Left forelimb (tissue), 1 donor: ENCODE measurements at regions not wholly inside any gene's neighbourhood (a gene's known extent, or its start where the extent isn't known, plus 50 kb on each side); places are given as distances from the start of the nearest gene placed in this dataset.

Experiments
- DNase-seq: peaks from one replicate; pipeline ENCODE4 v3.0.0-alpha.2; 2018; ENCODE audit warnings: low spot score

DNA sequence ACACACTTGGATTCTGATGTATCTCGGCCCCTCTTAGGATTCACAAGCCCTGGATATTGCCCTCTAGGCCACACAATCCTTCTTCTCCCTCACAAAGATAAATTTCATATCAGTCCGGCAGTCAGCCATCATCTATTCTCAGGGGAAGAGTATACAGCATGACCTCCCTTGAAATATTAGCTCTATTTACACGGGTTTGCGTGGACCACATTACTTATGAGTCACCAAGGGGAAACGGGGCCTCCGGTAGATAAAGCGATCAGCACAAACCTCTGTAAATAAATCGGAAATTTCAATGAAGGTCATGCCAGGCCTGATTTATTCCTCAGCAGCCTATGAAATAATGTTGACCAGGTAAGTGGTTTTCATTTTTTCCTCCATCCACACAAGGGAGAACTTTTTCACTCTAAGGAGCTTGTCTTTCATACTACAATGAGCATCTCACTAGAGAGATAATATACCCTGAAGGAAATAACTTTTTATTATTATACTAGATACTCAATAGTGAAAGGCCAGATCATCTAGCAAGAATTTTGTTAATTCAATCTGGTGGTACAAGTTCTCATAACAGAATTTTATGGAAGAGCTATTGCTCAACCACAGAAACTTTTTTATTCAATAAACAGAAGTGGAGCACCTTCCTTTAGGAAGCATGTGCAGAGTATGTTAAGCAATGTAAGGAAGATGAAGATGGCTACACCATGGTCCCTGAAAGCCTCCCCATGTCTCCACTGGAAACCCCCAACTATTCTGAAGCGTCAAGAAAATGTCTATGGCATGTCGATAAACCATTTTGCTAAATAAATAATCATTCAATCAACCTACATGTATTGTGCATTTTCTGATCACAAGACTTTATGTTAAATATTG lies 125.2 kb upstream of the PIK3C3 start:
- no peak for DNase-seq

- DNase-seq, result no peak
These were observed 126.9 kb upstream of the PIK3C3 start for GRCh38 chr18:41828137-41828536.

DNA sequence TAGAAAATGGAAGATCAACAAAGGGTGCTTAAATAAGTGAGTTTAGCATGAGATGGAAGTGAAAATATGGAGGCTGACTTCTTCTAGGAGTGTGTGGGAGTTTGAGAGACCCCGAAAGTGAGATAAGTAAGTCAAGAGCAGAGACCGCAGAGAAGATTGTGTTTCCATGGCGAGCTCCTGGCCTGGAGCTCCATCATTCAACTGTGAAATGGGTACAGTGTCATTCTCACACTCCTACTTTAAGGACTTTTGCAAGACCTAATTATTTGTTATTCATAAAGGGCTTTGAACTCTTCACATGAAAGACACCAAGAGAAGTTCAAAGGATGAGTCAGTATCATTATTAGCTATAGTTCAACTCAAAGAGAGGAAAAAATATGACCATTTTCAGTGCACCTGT lies 134.2 kb upstream of the PIK3C3 start:
- DNase-seq, result no peak

- DNase-seq, result no peak
These were observed 136.4 kb upstream of the PIK3C3 start for GRCh38 chr18:41818381-41819355.

- DNase-seq, result no peak
These were observed 140.4 kb upstream of the PIK3C3 start for GRCh38 chr18:41814651-41815050.

DNA sequence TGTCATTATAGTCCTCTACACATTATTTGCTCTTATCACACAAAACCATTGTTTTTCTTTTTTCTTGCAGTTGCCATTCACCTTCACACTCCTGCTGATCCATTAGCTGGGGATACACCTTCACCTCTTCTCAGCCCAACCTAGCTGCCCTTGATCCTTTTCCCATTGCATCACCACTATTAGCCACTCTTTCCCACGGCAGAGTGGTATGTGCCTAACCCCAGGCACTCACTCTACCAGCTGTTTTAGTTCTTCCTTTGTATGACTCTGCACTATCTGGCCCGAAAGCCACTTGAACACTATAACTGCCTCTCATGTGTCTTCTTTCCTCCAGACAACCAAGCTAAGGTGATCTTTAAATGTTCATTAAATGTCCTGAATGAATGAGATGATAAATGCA lies 145.4 kb upstream of the PIK3C3 start:
- no peak for DNase-seq

DNA sequence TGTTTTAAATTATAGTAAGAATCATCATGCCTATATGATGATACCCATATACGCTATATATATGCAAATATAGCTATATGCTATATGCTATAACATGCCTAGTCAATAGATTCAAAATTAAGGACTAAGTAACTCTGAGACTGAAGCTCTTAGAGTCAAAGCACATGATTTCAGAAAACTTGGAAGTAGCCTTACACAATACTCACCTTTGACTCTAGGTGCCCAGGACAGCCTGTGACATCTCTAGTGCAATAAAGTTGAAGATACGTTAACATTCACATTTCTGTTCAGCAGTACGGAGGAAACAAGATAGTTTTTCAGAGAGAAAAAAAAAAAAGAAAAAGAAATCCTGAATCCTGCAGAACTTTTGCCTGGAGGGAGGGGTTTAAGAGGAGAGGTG lies 149.7 kb upstream of the PIK3C3 start:
- no peak for DNase-seq

DNA sequence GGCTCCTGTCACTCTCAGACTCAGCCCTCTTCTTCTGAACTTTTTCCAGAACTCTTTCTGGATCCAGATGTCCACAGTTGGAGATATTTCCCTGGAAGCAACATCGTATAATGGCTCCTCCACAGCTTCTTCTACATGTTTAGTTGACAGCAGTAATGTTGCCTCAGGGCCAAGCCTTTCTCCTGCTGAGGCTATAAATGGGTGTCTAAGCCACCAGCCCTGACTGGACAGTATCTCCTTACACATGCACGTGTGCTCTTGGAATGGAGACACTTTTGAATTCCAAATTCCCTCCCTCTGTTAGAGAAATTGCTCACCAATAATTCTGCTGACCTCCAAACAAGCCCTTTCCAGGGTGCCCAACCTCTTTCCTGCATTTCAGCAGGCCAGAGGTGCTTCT lies 156.2 kb upstream of the PIK3C3 start:
- DNase-seq, result no peak

GRCh38 chr18:41790687-41791086 lies 164.3 kb upstream of the PIK3C3 start:
- no peak for DNase-seq

- no peak for DNase-seq
These were observed 166.0 kb upstream of the PIK3C3 start for GRCh38 chr18:41789001-41789400.

DNA sequence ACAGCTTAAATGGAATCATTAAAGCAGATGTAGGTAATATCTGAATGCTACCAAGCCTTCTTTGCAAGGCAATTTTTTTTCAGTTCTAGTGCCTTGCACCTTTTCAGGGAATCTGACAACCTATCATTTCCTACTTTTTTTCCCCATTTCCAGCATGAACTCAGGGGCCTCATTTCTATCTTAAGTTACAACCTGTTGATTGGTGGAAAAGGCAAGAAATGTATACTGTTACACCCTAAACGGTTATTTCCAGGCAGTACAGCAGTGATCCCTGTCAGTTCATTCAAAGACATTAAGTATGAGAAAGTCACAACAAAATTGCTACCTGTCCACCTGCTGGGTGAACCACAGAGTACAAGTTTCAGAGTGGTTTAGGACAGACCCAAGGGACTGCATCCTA lies 171.2 kb upstream of the PIK3C3 start:
- DNase-seq, result no peak

GRCh38 chr18:41783065-41783818 lies 171.8 kb upstream of the PIK3C3 start:
- DNase-seq, result no peak

DNA sequence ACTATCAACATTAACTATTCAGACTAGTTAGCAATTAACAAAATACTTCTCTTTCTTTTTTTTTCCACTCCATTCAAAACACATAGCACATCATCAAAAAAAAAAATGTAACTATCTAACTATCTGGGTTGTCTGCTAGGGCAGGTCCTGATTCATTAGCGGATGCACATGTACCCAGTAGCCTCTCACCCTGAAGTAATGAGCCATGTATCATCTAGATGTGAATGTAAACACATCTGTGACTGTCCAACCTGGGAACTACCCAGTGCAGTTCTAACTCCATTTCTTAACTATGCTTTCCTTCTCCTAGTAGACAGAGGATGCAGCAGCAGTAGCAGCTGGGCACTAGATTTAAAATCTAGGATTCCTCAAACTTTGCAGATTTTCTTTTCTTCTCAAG lies 183.1 kb upstream of the PIK3C3 start:
- no peak for DNase-seq

- no peak for DNase-seq
These were observed 185.8 kb upstream of the PIK3C3 start for GRCh38 chr18:41769265-41769664.

DNA sequence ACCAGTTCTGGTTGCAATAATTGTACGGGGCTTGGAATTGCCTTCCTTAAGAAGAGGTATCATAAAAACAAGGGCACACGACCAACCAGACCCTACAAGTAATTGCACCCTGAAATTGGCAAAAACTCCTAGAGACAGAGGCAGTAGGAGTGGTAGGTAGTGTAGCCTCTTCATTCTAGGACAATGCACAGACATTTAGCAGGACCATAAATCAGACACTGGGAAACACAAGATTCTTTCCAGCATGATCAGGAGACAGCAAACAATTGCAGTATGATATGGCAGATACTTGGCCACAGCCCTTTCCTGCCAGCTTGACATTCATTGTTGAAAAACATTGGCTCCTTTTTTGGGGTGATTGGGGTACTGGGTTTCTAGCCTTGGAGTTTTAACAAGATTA lies 186.6 kb upstream of the PIK3C3 start:
- DNase-seq, result no peak

- DNase-seq, result no peak
These were observed 187.1 kb upstream of the PIK3C3 start for GRCh38 chr18:41767960-41768359.

DNA sequence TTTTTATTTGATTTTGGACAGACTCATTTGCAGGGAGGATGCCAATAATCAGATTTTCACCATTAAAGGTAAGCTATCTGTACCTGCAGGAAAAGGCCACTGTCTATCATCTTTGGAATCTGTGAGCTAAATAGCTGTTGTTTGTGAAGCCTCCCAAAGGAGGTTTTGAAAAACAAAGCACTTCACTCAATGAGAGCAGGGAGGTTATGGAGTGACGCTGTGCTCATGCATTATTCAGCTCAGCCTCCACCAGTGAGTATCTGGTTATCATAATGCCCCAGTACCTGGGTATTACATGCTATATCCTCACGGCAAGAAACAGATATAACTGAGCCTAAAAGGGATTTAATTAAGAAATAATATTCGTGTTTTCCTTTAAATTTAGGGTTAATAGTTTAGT lies 189.6 kb upstream of the PIK3C3 start:
- no peak for DNase-seq

DNA sequence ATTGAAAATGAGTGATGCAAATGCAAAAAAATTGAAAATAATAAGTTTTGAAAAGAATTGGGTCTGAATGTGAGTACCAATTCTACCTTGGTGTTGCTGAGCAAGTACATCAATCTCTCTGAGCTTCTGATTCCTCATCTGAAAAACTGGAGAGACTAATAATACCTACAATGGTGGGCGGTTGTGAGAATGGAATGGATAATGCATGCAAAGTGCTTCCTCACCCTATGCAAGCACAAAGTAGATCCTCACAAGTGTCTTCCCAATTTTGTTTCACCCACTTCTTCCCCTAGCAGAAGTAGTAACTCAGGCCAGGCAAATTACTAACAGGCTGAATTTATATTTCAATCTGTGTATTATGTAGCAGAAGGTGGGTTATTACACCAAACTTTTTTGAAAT lies 191.7 kb upstream of the PIK3C3 start:
- no peak for DNase-seq

- DNase-seq, result no peak
These were observed 193.6 kb upstream of the PIK3C3 start for GRCh38 chr18:41761333-41762018.

DNA sequence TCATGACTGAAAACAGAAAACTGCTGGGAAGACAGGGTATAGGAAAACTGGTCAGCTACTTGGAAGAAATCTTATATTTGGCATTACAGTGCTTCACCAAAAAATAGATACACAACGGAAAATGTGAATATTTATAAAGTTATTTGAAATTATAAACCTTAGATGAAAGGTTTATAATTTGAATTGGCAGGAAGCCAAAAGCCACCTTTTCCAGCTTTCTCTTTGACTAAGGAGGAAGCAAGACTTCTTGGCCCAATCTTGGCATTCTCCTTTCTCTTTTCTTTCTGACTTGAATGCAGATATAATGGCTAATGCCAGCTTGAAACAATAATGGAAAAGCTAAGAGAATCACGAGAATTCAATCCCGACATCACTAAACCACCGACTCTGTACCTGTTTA lies 196.5 kb upstream of the PIK3C3 start:
- DNase-seq, result no peak

DNA sequence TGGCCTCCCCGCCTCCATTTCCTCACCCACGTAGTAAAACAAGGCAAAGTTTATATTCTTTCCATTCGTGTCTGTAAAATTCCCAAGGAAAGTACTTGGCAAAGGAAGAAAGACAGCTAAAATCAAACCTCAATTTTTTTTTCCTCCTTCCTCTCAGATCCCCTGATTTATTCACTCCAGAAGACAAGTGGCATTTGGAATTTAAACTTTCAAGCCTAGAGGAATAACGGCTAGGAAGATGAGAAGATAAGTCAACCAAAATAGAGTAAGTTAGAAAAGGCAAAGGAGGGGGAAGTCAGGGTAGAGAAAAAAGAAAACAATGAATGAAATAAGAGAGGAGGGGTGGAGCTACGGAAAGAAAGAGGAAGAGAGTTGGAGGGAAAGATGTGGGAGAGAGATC lies 198.9 kb upstream of the PIK3C3 start:
- DNase-seq, result no peak

DNA sequence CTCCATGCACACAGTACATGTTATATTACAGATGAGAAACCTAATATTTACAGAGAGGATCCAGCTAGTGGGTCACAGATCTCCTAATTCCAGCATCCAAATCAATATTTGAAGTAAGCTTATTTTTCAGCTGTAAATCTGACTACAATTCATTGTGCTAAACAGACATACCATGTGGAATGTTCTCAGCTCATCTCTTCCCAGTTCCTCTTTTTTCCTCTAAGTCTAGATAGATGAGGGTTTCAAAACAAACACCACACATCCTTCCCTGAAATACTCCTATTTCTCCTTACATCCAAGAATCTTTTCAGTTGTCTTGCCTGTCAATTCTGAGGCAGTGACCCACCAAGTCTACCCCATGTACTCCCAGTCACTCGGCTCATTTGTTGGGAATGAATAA lies 200.7 kb upstream of the PIK3C3 start:
- DNase-seq, result no peak
